ENCODE measurements at regions not wholly inside any gene's neighbourhood (a gene's known extent, or its start where the extent isn't known, plus 50 kb on each side); places are given as distances from the start of the nearest gene placed in this dataset.

- TF ChIP-seq CTCF (IDR thresholded peaks at IDR 0.05; ENCODE audit: low read depth, low read length), result no peak
- no peak overlapping the region for H3K4me3 ChIP-seq (ENCODE audit: low read depth, low read length)
Observed at GRCh38 chr2:187748958-187749357, 194.7 kb upstream of the TFPI start.

GRCh38 chr2:187749804-187750431 lies 195.7 kb upstream of the TFPI start:
- no peak for TF ChIP-seq CTCF (IDR thresholded peaks at IDR 0.05; ENCODE audit: low read depth, low read length)

GRCh38 chr2:187768995-187769394 lies 214.8 kb upstream of the TFPI start:
- no peak for TF ChIP-seq CTCF (IDR thresholded peaks at IDR 0.05; ENCODE audit: low read depth, low read length)
- H3K4me3 ChIP-seq (ENCODE audit: low read depth, low read length), result no peak overlapping the region

More at GRCh38 chr2:187749804-187750431, 195.7 kb upstream of the TFPI start:
- H3K4me3 ChIP-seq (ENCODE audit: low read depth, low read length), result no peak overlapping the region

- H3K4me3 ChIP-seq (ENCODE audit: low read depth, low read length), result no peak overlapping the region
- no peak for TF ChIP-seq CTCF (IDR thresholded peaks at IDR 0.05; ENCODE audit: low read depth, low read length)
Observed at GRCh38 chr2:187769437-187769836, 215.2 kb upstream of the TFPI start.

- no peak overlapping the region for H3K4me3 ChIP-seq (ENCODE audit: low read depth, low read length)
- TF ChIP-seq CTCF (IDR thresholded peaks at IDR 0.05; ENCODE audit: low read depth, low read length), result no peak
Observed at GRCh38 chr2:187774551-187775071, 220.4 kb upstream of the TFPI start.

GRCh38 chr2:187775196-187775595 lies 221.0 kb upstream of the TFPI start:
- TF ChIP-seq CTCF (IDR thresholded peaks at IDR 0.05; ENCODE audit: low read depth, low read length), result no peak
- H3K4me3 ChIP-seq (ENCODE audit: low read depth, low read length), result no peak overlapping the region

- no peak for TF ChIP-seq CTCF (IDR thresholded peaks at IDR 0.05; ENCODE audit: low read depth, low read length)
- no peak overlapping the region for H3K4me3 ChIP-seq (ENCODE audit: low read depth, low read length)
Observed at GRCh38 chr2:187775651-187776050, 221.4 kb upstream of the TFPI start.
